ENCODE measurements at regions not wholly inside any gene's neighbourhood (a gene's known extent, or its start where the extent isn't known, plus 50 kb on each side); places are given as distances from the start of the nearest gene placed in this dataset.

- no peak for DNase-seq
Observed at GRCh38 chr1:172959571-172959970, 91.2 kb downstream of the TNFSF18 start.

DNA sequence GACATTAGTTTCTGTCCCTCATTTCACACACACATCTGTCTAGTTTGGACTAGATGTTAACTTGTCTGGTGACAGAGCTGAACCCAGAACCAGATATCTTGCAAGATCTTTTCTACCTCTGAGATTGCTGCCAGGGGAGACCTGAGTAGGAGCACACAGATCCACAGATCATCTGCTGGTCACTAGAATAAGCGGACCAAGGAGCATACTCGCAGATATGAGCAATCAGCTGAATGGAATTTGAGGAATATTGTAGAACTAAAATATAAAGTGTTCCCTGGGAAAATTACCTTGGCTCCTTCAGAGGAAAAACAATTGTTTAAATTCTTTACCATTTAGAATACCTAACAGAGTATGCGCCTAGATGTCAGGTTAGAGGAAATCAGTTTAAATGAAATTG is 90.7 kb downstream of the TNFSF18 start:
- no peak for DNase-seq

DNA sequence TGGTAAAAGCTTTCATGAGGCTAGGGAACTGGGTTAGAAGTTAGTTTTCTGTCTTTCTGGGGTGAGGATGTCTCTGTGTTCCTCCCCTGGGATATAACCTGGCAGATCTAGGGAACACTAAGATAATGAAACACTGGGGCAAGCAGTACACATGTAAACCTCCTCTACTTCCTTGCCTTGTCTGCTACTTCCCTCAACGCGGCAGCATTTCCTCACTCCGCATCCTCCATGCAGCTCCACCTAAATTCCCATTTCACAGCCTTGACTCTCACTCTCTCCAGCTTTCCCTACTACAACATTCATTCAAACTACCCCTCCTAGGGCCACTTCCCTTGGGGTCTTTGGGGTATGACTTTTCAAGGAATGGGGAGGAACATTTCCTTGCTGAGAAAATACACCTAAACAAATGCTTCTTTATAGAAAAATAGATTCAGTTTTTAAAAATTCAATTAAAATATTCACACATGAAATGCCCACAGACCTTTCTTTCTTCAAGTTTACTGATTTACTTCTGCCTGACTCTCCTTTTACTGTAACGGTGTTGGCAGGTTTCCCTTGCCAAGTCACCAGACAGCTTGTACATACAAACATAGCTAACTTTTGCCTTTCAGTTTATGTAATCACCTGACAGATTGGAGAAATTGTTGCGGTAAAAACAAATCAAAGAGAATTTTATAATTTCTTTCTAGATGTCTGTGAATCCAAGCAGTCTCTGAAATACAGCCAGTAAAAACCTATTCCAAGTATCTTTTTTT is 90.1 kb downstream of the TNFSF18 start:
- DNase-seq = no peak

DNA sequence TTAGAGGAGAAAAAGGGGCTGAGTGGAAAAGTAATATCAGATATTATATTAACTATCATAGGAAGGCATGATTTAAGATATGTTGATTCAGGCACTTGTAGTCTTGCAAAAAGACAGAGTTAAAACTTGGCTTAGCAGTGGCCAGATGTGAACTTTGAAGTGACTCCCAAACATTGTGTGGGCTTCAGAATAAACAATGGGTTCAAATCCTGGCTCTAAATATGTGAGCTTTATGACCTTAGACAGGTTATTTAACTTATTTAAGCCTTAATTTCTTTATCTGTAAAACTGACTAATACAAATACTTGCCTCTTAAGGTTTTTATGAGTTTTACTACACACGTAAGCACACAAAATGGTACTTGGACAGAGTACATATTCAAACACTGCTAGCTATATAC is 85.9 kb downstream of the TNFSF18 start:
- DNase-seq = no peak

GRCh38 chr1:172966844-172967540 is 83.7 kb downstream of the TNFSF18 start:
- DNase-seq = no peak

- no peak for DNase-seq
Observed at GRCh38 chr1:172967936-172968335, 82.8 kb downstream of the TNFSF18 start.

DNA sequence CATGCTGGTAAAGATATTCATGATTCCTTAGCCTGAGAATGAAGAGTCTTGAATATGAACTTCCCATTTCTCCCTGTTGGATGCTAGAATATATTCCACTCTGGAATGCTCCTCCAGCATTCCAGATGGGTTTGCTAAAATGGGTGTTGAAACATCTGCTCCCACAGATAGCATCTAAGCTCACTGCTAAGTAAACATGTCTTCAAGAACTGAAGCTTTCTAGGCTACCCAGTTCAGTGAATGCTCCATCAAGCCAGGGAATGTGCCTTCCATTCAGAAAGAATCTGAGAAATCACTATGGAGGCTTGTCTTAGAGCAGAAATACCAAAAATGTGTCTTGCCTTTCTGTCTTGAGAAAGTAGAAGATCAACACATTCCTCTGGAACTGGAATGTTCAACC is 81.1 kb downstream of the TNFSF18 start:
- no peak for DNase-seq

- DNase-seq = no peak
Observed at GRCh38 chr1:172970186-172970585, 80.6 kb downstream of the TNFSF18 start.

DNA sequence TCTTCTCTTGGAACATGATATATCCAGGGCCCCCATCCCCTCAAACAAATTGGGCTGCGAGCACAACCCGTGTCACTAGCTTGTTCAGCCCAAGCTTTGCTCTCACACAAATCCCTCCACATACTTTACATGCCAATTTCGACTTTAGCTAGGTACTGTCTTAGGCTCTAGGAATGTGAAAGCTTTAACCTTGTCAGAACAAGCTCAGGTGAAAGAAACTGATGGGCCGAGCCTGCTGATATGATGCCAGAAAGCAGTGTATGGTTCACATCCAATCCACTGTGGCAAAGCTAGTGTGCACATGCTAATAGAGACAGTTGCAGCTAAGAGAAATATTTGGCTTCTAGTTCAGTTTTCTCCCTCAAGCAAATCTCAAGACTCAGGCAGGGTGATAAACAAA is 79.5 kb downstream of the TNFSF18 start:
- no peak for DNase-seq

GRCh38 chr1:172972258-172972657 is 78.5 kb downstream of the TNFSF18 start:
- DNase-seq = no peak

GRCh38 chr1:172973424-172973823 is 77.3 kb downstream of the TNFSF18 start:
- no peak for DNase-seq

GRCh38 chr1:172976222-172977041 is 74.3 kb downstream of the TNFSF18 start:
- no peak for DNase-seq

DNA sequence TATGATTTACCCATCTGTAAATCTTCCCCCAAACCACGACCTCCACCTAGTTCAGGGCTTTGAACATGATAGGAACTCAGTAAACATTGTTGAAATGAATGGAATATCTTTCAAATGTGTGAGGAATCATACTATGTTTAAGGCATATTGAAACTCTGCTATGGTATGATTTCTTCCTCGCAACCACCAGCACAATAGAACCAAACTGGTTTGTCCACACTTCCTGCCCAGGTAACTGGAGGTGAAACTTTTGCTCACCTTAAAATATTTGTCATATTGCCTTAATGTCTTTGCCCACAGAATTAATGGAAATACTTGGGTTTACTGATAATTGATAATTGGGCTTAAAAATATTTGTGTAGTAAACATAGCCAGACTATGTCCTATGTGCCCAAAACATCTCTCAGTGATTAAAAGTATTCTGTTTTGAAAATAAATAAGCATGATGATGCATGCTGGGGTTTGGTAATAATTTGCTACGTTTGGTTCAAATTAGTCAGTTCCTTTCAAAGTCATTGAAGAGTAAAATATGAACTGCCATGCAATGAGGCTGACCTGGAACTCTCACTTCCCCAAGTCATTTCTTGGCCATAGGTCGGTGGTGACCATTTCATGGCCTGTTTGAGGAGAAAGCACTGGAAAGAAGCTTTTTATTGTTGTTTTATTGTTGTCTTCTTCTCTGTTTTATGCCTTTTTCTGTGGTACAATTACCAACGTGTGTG is 73.3 kb downstream of the TNFSF18 start:
- no peak for DNase-seq

DNA sequence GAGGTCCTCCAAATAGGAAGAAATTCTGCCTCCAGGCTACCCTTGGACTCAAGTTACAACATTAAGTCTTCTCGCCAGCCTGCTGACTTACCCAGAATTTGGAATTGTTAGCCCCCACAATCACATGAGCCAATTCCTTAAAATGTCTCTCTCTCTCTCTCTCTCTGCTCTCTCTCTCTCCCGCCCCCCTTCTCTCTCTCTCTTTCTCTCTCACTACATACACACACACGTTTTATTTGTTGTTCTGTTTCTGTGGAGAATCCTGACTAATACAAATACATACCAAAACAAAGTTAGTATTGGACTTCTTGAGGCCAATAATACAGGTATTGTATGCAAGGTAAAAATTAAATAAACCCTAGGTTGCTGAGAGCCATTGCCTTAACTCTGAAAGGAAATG is 72.1 kb downstream of the TNFSF18 start:
- no peak for DNase-seq

DNA sequence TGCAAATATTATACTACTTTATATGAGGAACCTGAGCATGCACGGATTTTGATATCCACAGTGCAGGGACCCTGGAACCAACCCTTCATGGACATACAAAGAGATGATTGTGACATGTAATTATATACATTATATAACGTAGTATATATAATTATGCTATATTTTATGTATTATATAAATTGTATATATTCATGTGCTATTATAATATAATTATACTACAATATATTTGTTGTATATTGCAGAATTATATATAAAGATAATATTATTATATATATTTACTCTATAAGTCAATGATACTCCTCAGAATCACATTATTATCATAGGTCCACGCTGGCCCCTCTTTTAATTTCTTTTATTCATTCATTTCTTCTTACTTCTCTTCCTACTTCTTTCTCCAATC is 70.9 kb downstream of the TNFSF18 start:
- DNase-seq = no peak

GRCh38 chr1:172980456-172980855 is 70.3 kb downstream of the TNFSF18 start:
- DNase-seq = no peak

DNA sequence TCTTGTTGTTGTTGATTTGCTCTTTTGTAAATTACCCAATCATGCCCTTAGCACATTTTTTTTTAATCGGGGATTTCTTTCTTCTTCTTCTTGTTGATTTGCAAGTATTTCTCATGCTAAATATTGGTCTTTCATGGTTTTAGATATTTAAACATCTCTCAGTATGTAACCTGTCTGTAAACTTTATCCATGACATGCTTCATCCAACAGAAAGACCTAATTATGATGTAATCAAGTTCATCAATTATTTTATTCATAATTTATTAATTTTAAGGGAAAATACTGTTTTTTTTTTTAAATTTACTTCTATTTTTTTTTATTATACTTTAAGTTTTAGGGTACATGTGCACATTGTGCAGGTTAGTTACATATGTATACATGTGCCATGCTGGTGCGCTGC is 69.8 kb downstream of the TNFSF18 start:
- DNase-seq = no peak

Data from activated CD4-positive, CD25-positive, alpha-beta regulatory T cell treated with anti-CD3 and anti-CD28 coated beads, Interleukin-2, amount 50 U/mL, for 72 hours (primary cell).